ENCODE measurements at regions not wholly inside any gene's neighbourhood (a gene's known extent, or its start where the extent isn't known, plus 50 kb on each side); places are given as distances from the start of the nearest gene placed in this dataset.
"Not testable (repeated sequence)": the region's sequence is repeated elsewhere in the genome, so short reads cannot be mapped to it uniquely, and the experiment has no call there.

- not testable (repeated sequence) for H3K4me3 ChIP-seq (ENCODE audit: low read length); H3K27ac ChIP-seq (ENCODE audit: low read depth, low read length); H3K36me3 ChIP-seq (ENCODE audit: insufficient read depth, low read length); H3K27me3 ChIP-seq (ENCODE audit: insufficient read depth, low read length); H3K9ac ChIP-seq (ENCODE audit: low read depth, low read length); H3K4me1 ChIP-seq (ENCODE audit: insufficient read depth, low read length)
- WGBS = 30% methylated on average over 2 of the region's 3 CpGs
- peaks cover 29% of the 10 kb centered on the region for H3K9me3 ChIP-seq (ENCODE audit: insufficient read depth, low read depth, low read length)
Measured at GRCh38 chr4:49233346-49233745, 247.3 kb downstream of the CWH43 start.

GRCh38 chr4:49233749-49234148, 247.7 kb downstream of the CWH43 start:
- not testable (repeated sequence) for H3K4me1 ChIP-seq (ENCODE audit: insufficient read depth, low read length); H3K4me3 ChIP-seq (ENCODE audit: low read length); H3K27me3 ChIP-seq (ENCODE audit: insufficient read depth, low read length); H3K27ac ChIP-seq (ENCODE audit: low read depth, low read length); H3K36me3 ChIP-seq (ENCODE audit: insufficient read depth, low read length); H3K9ac ChIP-seq (ENCODE audit: low read depth, low read length)
- H3K9me3 ChIP-seq (ENCODE audit: insufficient read depth, low read depth, low read length) = peaks cover 29% of the 10 kb centered on the region
- 54% methylated on average over 1 of the region's 1 CpG for WGBS

- not testable (repeated sequence) for H3K9ac ChIP-seq (ENCODE audit: low read depth, low read length); H3K27ac ChIP-seq (ENCODE audit: low read depth, low read length); H3K27me3 ChIP-seq (ENCODE audit: insufficient read depth, low read length); H3K4me3 ChIP-seq (ENCODE audit: low read length); H3K4me1 ChIP-seq (ENCODE audit: insufficient read depth, low read length); H3K36me3 ChIP-seq (ENCODE audit: insufficient read depth, low read length)
- 48% methylated on average over 2 of the region's 3 CpGs for WGBS
- peaks cover 29% of the 10 kb centered on the region for H3K9me3 ChIP-seq (ENCODE audit: insufficient read depth, low read depth, low read length)
Measured at GRCh38 chr4:49234382-49234781, 248.3 kb downstream of the CWH43 start.

GRCh38 chr4:49235413-49236160, 249.5 kb downstream of the CWH43 start:
- H3K9me3 ChIP-seq (ENCODE audit: insufficient read depth, low read depth, low read length) = peaks cover 33% of the 10 kb centered on the region
- H3K27ac ChIP-seq (ENCODE audit: low read depth, low read length); H3K9ac ChIP-seq (ENCODE audit: low read depth, low read length); H3K4me1 ChIP-seq (ENCODE audit: insufficient read depth, low read length); H3K4me3 ChIP-seq (ENCODE audit: low read length); H3K36me3 ChIP-seq (ENCODE audit: insufficient read depth, low read length); H3K27me3 ChIP-seq (ENCODE audit: insufficient read depth, low read length): not testable (repeated sequence)
- 86% methylated on average over 6 of the region's 8 CpGs for WGBS

- H3K27ac ChIP-seq (ENCODE audit: low read depth, low read length); H3K4me3 ChIP-seq (ENCODE audit: low read length); H3K27me3 ChIP-seq (ENCODE audit: insufficient read depth, low read length); H3K9ac ChIP-seq (ENCODE audit: low read depth, low read length); H3K36me3 ChIP-seq (ENCODE audit: insufficient read depth, low read length); H3K4me1 ChIP-seq (ENCODE audit: insufficient read depth, low read length): not testable (repeated sequence)
- peaks cover 32% of the 10 kb centered on the region for H3K9me3 ChIP-seq (ENCODE audit: insufficient read depth, low read depth, low read length)
- whole genome bisulfite sequencing = 61% methylated on average over 2 of the region's 3 CpGs
Measured at GRCh38 chr4:49236474-49236873, 250.4 kb downstream of the CWH43 start.

- H3K9me3 ChIP-seq (ENCODE audit: insufficient read depth, low read depth, low read length) = peaks cover 32% of the 10 kb centered on the region
- not testable (repeated sequence) for H3K9ac ChIP-seq (ENCODE audit: low read depth, low read length); H3K27me3 ChIP-seq (ENCODE audit: insufficient read depth, low read length); H3K4me1 ChIP-seq (ENCODE audit: insufficient read depth, low read length); H3K4me3 ChIP-seq (ENCODE audit: low read length); H3K27ac ChIP-seq (ENCODE audit: low read depth, low read length); H3K36me3 ChIP-seq (ENCODE audit: insufficient read depth, low read length)
- WGBS = 89% methylated on average over 1 of the region's 2 CpGs
Measured at GRCh38 chr4:49241295-49241694, 255.2 kb downstream of the CWH43 start.

- H3K4me1 ChIP-seq (ENCODE audit: insufficient read depth, low read length); H3K9ac ChIP-seq (ENCODE audit: low read depth, low read length); H3K4me3 ChIP-seq (ENCODE audit: low read length); H3K9me3 ChIP-seq (ENCODE audit: insufficient read depth, low read depth, low read length); H3K36me3 ChIP-seq (ENCODE audit: insufficient read depth, low read length); H3K27ac ChIP-seq (ENCODE audit: low read depth, low read length); H3K27me3 ChIP-seq (ENCODE audit: insufficient read depth, low read length): not testable (repeated sequence)
- 45% methylated on average over 1 of the region's 2 CpGs for WGBS
Measured at GRCh38 chr4:49262786-49263185, 276.7 kb downstream of the CWH43 start.

- H3K27ac ChIP-seq (ENCODE audit: low read depth, low read length); H3K9me3 ChIP-seq (ENCODE audit: insufficient read depth, low read depth, low read length); H3K9ac ChIP-seq (ENCODE audit: low read depth, low read length); H3K36me3 ChIP-seq (ENCODE audit: insufficient read depth, low read length); H3K27me3 ChIP-seq (ENCODE audit: insufficient read depth, low read length); H3K4me1 ChIP-seq (ENCODE audit: insufficient read depth, low read length); H3K4me3 ChIP-seq (ENCODE audit: low read length): not testable (repeated sequence)
- WGBS = 82% methylated on average over 18 of the region's 28 CpGs
Measured at GRCh38 chr4:49270435-49270834, 284.4 kb downstream of the CWH43 start.

- 94% methylated on average over 13 of the region's 21 CpGs for WGBS
- H3K27me3 ChIP-seq (ENCODE audit: insufficient read depth, low read length); H3K4me1 ChIP-seq (ENCODE audit: insufficient read depth, low read length); H3K36me3 ChIP-seq (ENCODE audit: insufficient read depth, low read length); H3K9me3 ChIP-seq (ENCODE audit: insufficient read depth, low read depth, low read length); H3K4me3 ChIP-seq (ENCODE audit: low read length); H3K27ac ChIP-seq (ENCODE audit: low read depth, low read length); H3K9ac ChIP-seq (ENCODE audit: low read depth, low read length): not testable (repeated sequence)
Measured at GRCh38 chr4:49270912-49271311, 284.8 kb downstream of the CWH43 start.

GRCh38 chr4:49285905-49286304, 299.8 kb downstream of the CWH43 start:
- WGBS = 83% methylated on average over 4 of the region's 9 CpGs

GRCh38 chr4:49286926-49287745, 301.1 kb downstream of the CWH43 start:
- H3K4me3 ChIP-seq (ENCODE audit: low read length); H3K27ac ChIP-seq (ENCODE audit: low read depth, low read length); H3K27me3 ChIP-seq (ENCODE audit: insufficient read depth, low read length); H3K36me3 ChIP-seq (ENCODE audit: insufficient read depth, low read length); H3K9ac ChIP-seq (ENCODE audit: low read depth, low read length); H3K4me1 ChIP-seq (ENCODE audit: insufficient read depth, low read length): not testable (repeated sequence)
- peaks cover 20% of the 10 kb centered on the region for H3K9me3 ChIP-seq (ENCODE audit: insufficient read depth, low read depth, low read length)
- 85% methylated on average over 13 of the region's 15 CpGs for WGBS

More at GRCh38 chr4:49285905-49286304, 299.8 kb downstream of the CWH43 start:
- not testable (repeated sequence) for H3K4me3 ChIP-seq (ENCODE audit: low read length); H3K4me1 ChIP-seq (ENCODE audit: insufficient read depth, low read length); H3K27ac ChIP-seq (ENCODE audit: low read depth, low read length); H3K36me3 ChIP-seq (ENCODE audit: insufficient read depth, low read length); H3K9ac ChIP-seq (ENCODE audit: low read depth, low read length); H3K27me3 ChIP-seq (ENCODE audit: insufficient read depth, low read length)
- peaks cover 20% of the 10 kb centered on the region for H3K9me3 ChIP-seq (ENCODE audit: insufficient read depth, low read depth, low read length)

All from HUES64 (cell line).